NB4 (cell line): ENCODE measurements at regions not wholly inside any gene's neighbourhood (a gene's known extent, or its start where the extent isn't known, plus 50 kb on each side); places are given as distances from the start of the nearest gene placed in this dataset.
A peak's percentile ranks its signal among the peaks of the same experiment; 100 is the strongest.

Source experiments
- DNase-seq: peaks from one replicate; pipeline ENCODE4 v3.0.0; 2010; ENCODE audit warnings: low read depth
- H3K4me3 ChIP-seq: one replicate; pipeline ENCODE4 v1.5.1; 2011; ENCODE audit warnings: mild to moderate bottlenecking, low read depth, low read length, moderate library complexity
- MAX ChIP-seq: IDR thresholded peaks from 2 replicates; pipeline ENCODE4 v1.6.1; 2011; ENCODE audit warnings: low read depth, low read length
- MYC ChIP-seq: IDR thresholded peaks from 2 replicates; pipeline ENCODE4 v1.6.1; 2011; ENCODE audit warnings: low read depth, low read length
- POLR2A ChIP-seq: IDR thresholded peaks from 2 replicates; pipeline ENCODE4 v1.6.1; 2011; ENCODE audit warnings: mild to moderate bottlenecking; ENCODE audit not compliant: insufficient read length; ENCODE audit errors: extremely low read depth
- TF ChIP-seq, protein P1 (sequence below): IDR thresholded peaks from one replicate; pipeline ENCODE4 v1.5.1; 2012; ENCODE audit warnings: low read depth, low read length

DNA sequence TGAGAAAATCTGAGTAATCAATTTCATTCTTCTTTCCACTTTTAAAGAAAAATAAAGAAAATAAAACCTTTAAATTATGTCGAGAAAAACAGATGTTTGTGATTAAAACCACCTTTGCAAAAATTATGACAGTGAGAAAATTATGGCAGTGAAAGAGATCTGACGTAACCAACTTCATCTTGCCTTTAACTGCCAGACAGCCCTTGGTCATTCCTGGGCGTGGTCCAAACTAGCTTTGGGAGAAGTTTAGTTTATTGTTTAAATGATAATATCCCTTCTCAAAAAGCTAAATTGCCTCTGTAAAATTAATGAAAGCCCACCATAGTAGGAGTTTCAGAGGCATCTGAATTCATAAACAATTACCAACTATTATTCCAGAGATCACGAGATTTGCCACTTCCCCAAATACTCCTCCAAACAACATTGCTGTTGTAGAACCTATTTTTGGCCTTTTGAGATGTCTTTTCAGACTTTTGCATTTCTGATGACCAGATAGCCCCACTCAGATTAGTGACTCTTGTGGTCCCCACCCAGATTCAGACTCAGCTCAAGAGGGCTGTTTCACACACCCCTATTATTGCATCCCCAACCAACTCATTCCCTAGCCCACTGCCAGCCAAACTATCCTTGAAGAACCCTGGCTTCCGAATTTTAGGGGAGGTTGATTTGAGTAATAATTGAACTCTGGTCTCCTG is 664.4 kb upstream of the CBLB start:
- no peak for TF ChIP-seq POLR2A
- no peak for TF ChIP-seq MAX
- no peak for TF ChIP-seq MYC
- H3K4me3 ChIP-seq, result no peak overlapping the region
- DNase-seq, result no peak

DNA sequence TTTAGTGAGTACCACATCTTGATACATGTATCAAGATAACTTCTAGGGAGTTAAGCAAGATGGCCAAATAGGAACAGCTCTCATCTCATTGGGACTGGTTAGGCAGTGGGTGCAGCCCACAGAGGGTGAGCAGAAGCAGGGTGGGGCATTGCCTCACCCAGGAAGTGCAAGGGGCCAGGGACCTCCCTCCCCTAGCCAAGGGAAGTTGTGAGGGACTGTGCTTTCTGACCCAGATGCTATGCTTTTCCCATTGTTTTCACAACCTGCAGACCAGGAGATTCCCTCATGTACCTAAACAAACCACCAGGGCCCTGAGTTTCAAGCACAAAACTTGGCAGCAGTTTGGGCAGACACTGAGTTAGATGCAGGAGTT is 665.0 kb upstream of the CBLB start:
- no peak overlapping the region for H3K4me3 ChIP-seq
- peak; percentile 39 for DNase-seq
- TF ChIP-seq MYC, result no peak
- TF ChIP-seq, protein P1, sequence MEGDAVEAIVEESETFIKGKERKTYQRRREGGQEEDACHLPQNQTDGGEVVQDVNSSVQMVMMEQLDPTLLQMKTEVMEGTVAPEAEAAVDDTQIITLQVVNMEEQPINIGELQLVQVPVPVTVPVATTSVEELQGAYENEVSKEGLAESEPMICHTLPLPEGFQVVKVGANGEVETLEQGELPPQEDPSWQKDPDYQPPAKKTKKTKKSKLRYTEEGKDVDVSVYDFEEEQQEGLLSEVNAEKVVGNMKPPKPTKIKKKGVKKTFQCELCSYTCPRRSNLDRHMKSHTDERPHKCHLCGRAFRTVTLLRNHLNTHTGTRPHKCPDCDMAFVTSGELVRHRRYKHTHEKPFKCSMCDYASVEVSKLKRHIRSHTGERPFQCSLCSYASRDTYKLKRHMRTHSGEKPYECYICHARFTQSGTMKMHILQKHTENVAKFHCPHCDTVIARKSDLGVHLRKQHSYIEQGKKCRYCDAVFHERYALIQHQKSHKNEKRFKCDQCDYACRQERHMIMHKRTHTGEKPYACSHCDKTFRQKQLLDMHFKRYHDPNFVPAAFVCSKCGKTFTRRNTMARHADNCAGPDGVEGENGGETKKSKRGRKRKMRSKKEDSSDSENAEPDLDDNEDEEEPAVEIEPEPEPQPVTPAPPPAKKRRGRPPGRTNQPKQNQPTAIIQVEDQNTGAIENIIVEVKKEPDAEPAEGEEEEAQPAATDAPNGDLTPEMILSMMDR, result no peak
- no peak for TF ChIP-seq POLR2A

DNA sequence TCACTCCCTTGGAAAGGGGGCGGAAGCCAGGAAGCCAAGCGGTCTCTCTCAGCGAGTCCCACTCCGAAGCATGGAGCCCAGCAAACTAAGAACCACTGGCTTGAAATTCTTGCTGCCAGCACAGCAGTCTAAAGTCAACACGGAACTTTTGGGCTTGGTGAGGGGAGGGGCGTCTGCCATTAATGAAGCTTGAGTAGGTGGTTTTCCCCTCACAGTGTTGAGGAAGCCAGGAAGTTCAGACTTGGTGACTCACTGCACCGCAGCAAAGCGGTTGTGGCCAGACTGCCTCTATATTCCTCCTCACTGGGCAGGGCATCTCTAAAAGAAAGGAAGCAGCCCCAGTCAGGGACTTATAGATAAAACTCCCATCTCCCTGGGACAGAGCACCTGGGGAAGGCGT is 665.4 kb upstream of the CBLB start:
- peak; percentile 85 for DNase-seq
- H3K4me3 ChIP-seq, result no peak overlapping the region
- TF ChIP-seq, protein P1, result no peak
- TF ChIP-seq MYC, result no peak
- TF ChIP-seq MAX, result no peak
- no peak for TF ChIP-seq POLR2A

GRCh38 chr3:106540743-106541142 is 671.9 kb upstream of the CBLB start:
- TF ChIP-seq MYC (no peak), MAX (no peak), POLR2A (no peak)
- TF ChIP-seq, protein P1, result no peak
- DNase-seq, result no peak
- no peak overlapping the region for H3K4me3 ChIP-seq

GRCh38 chr3:106542101-106542769 is 673.4 kb upstream of the CBLB start:
- H3K4me3 ChIP-seq, result no peak overlapping the region
- TF ChIP-seq POLR2A (no peak), MAX (no peak), MYC (no peak)
- TF ChIP-seq, protein P1, result no peak
- peak; percentile 40 for DNase-seq

- no peak overlapping the region for H3K4me3 ChIP-seq
- TF ChIP-seq MYC (no peak), MAX (no peak), POLR2A (no peak)
- TF ChIP-seq, protein P1, result no peak
Observed at GRCh38 chr3:106552351-106553043, 683.7 kb upstream of the CBLB start.

More at GRCh38 chr3:106552351-106553043, 683.7 kb upstream of the CBLB start:
- DNase-seq, result peak; percentile 12
